SW 1271 (cell line): ENCODE measurements at regions not wholly inside any gene's neighbourhood (a gene's known extent, or its start where the extent isn't known, plus 50 kb on each side); places are given as distances from the start of the nearest gene placed in this dataset.
"Not testable (repeated sequence)": the region's sequence is repeated elsewhere in the genome, so short reads cannot be mapped to it uniquely, and the experiment has no call there.

Source experiments
- DNase-seq, 2 experiments: peaks; one replicate each; lab custom pipeline; 2025; lab: John Stamatoyannopoulos, UW

- no peak for DNase-seq
Measured at GRCh38 chr6:120511712-120512111, 822.6 kb downstream of the TBC1D32 start.

DNA sequence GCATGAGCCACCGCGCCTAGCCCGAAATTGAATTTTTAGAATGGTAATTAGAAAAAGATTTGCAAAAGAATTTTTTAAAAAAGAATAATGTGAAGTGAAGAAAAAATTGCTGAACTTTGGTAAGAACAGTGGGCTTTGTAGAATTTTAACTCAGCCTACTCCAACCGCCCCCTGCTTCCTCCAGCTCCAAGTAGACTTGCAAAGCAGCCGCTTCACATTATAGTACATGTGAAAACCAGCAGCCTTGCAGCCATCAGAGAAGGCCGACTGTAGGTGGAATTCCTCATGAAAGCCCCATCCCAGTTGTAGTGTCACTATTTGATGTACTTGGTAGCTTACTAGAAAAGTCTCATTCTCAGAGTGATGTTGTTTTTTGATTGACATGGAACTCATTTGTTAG lies 835.6 kb downstream of the TBC1D32 start:
- no peak for DNase-seq

DNA sequence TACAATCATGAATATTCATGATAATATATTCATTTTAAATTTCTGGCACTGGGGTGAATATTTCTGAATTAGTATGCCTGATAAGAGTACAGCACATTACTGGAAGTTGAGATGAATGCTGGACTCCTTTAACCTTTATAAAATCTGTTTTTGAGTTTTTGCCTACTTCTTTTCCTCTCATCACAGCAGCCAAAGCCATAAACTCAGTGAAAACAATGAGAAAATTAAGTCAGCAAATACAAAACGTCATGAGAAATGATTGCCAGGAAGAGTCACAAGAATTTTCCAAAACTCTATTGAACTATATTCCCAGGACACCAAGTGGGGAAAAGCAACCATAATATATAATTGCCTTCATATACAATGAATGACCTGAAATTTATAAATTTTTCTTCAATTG lies 837.6 kb downstream of the TBC1D32 start:
- no peak for DNase-seq

DNA sequence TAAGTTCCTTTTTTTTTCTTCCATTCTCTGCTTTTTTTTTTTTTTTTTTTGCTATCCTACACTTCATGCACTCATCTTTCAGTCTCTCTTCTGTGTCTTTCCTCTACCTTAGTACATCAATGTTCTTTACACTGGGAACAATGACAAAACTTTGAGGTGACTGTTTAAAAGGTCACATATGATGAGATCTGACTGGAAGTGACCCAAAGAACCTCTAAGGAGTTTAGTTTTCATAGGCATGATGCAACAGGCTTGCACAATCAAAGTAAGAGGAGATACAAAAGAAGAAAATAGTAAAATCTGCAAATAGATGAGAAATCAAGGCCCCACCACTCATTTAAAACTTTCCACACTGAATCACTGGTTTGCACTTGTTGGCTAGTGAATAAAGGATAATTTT lies 840.8 kb downstream of the TBC1D32 start:
- no peak for DNase-seq

DNA sequence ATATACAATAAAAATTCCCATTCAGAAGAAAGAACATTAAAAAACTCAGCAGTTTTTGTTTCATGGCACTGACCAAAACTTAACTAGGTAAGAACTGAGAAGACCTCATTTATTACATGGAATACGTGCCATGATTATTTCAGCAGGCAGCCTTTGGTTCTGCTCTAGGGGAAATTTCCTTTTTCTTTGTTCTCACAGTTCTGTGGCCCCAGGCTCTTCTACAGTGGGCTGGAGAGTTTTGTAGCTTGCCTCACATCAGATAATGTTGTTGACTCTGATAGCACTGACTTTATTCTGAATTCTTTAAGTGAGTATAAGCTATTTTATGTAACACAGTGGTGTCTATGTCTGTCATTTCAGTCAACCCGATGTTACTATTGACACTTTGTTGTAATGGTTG lies 844.3 kb downstream of the TBC1D32 start:
- no peak for DNase-seq

GRCh38 chr6:120484146-120484545 lies 850.1 kb downstream of the TBC1D32 start:
- no peak for DNase-seq

DNA sequence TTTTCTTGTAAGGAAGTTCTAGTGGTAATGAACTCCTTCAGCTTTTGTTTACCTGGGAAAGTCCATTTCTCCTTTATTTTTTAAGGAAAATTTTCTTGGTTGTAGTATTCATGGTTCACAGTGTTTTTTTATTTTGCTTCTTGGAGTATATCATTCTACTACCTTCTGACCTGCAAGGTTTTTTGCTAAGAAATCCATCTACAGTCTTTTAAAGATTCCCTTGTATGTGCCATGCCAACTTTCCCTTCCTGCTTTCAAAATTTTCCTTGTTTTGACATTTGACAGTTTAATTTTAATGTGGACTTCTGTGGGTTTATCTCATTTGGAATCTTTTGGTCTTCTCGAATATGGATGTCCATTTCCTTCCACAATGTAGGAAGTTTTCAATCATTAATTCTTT lies 855.6 kb downstream of the TBC1D32 start:
- DNase-seq = no peak

DNA sequence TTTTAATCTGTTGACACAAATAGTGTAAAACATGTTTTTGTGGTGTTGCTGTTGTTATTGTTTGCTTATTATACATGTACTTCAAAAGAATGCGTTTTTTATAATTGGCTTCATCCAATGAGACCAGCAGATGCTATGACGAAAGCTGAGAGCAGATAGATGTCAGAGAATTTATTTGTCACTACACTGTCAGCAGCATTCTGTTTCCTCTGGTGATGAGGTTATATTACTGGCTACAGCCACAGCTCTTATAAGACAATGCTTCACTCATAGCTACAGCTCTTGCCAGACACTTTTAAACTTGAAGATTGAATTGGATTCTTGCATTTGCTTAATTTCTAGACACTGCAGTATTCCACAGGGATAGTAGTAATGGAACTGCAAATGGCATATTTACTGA lies 860.5 kb downstream of the TBC1D32 start:
- DNase-seq = no peak

DNA sequence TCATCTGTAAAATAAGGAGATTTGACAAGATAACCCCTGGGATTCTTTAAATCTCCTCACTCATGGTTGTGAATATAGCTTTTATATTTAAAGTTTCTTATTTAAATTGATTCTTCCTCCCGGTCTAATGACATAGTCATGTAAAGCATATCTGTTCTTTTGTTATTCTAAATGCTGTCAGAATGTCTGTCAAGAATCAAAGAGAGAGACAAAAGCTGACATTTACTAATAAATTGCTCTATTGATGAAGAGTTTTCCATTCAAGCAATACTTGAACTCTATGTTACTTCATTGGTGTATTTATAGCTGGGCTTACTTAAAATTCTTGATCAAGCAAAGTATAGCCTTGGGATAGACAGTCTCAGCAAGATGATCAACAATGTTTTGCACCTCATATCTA lies 865.8 kb downstream of the TBC1D32 start:
- no peak for DNase-seq

GRCh38 chr6:120451508-120451907 lies 882.8 kb downstream of the TBC1D32 start:
- DNase-seq = no peak

- DNase-seq = no peak
Measured at GRCh38 chr6:120447605-120448004, 886.7 kb downstream of the TBC1D32 start.

GRCh38 chr6:120432840-120433239 lies 901.4 kb downstream of the TBC1D32 start:
- DNase-seq = not testable (repeated sequence)

- DNase-seq = no peak
Measured at GRCh38 chr6:120431841-120432240, 902.4 kb downstream of the TBC1D32 start.

DNA sequence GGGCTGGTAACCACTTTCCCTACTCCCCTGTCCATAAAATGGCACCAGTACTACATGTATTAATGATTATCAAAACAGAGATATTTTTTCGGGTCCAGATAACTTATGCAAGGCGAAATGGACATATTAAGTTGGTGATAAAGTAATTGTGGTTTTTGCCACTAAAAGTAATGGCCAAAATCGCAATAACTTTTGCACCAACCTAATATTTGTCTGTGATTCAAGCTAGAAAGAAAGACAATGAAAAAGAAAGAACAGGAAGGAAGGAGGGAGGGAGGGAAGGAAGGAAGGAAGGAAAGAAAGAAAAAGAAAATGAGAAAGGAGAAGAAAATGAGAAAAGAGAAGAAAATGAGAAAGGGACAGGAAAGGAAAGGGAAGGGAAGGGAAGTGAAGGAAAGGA lies 922.9 kb downstream of the TBC1D32 start:
- DNase-seq = no peak

GRCh38 chr6:120410586-120410985 lies 923.7 kb downstream of the TBC1D32 start:
- DNase-seq = no peak

- no peak for DNase-seq
Measured at GRCh38 chr6:120407696-120408095, 926.6 kb downstream of the TBC1D32 start.

DNA sequence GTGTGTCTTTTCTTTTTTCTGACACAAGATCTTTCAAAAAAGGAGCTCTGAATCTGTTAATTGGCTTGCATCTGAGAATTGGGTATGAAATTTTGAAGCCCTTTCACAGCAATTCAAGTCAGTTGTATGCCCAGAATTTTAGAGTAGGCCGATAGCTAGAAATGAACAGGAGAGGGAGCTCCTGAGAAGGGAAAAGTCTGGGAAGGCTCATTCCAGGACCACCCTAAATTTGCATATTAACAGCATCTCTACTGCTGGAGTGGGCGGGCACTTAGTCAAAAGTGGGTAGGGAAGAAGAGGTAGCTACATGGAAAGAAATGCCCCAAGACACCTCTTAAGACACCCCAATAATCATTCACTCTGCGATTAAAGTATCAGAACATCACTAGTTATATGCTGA lies 928.3 kb downstream of the TBC1D32 start:
- DNase-seq = peak in 1 of 2 experiments; percentile 6

DNA sequence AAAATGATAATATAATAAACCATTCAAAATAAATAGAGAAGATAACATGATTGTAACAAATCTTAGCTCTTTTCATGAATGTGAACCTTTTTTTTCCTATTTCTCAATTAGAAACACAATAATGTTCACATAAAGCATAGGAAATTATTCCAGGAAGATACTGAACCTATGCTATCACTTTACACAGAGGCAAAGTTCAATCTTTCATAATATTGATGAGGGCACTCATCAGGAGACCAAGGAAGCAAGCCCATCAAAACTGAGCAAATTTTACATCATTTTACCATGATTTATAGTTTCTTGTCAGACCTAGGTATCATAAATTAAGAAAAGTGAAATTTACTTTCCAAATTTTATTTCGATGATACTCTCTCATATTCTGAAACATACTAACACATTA lies 938.5 kb downstream of the TBC1D32 start:
- DNase-seq = no peak

- DNase-seq = no peak
Measured at GRCh38 chr6:120395330-120395729, 939.0 kb downstream of the TBC1D32 start.

DNA sequence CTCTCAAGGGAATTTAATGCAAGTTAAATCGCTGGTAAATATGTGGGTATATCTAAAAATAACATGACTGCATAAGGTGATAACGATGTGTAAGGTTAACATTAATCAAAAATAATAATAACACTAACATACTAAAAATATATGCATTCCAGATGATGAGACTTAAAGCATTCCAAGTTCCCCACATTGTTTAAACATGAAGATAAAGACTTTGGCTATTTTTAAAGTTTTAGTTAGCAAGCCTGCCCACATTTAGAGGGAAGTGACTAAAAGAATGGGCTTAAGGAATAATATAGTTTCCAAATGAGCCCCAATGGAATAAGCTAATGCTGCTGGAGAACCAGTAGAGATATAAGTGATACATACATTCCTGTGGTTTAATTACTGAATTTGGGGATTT lies 941.3 kb downstream of the TBC1D32 start:
- DNase-seq = no peak

GRCh38 chr6:120384671-120385070 lies 949.6 kb downstream of the TBC1D32 start:
- no peak for DNase-seq

DNA sequence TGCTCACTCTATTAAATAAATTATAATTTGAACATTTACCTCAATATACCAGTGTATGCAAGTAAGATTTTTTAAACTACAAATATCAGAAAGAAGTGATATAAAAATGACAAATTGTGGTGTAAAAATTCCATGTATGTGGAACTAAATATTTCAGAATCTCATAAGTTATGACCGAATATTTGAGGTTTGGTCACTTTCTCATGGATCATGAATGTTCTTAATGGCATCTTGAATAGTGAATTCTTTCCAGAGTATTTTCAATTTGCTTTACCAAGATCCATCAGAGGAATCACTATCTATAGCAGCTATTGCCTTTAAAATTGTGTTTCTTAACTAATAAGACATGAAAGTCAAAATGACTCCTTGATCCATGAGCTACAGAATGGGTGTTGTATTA lies 950.6 kb downstream of the TBC1D32 start:
- no peak for DNase-seq

DNA sequence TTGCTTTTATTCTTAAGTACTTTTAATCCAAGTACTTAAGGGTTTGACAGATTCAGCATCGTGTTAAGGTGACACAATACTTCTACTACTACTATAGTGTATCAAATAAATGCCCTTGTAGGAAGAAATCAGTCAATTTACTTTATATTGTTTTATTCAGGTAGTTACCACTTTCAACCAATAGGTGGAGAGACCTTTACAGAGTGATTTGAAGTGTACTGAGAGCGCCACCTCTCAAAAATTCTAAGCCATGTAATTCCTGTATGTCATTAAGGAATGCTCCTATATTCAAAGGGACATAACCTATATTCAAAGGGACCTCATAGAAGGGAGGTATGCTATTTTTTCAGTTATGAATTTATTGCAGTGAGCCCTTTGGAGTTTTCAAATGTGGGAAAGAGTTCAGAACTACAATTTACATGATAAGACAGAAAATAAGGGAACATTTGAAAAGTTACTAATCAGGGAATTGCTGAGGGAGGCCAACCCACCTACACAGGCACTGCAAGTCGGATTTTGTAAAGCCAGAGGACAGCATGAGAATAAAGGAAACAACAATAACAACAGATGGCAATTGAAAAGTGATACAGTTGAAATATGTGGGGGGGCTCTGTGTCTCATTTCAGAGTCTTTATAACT lies 955.6 kb downstream of the TBC1D32 start:
- DNase-seq = peak; percentile 32 to 69

DNA sequence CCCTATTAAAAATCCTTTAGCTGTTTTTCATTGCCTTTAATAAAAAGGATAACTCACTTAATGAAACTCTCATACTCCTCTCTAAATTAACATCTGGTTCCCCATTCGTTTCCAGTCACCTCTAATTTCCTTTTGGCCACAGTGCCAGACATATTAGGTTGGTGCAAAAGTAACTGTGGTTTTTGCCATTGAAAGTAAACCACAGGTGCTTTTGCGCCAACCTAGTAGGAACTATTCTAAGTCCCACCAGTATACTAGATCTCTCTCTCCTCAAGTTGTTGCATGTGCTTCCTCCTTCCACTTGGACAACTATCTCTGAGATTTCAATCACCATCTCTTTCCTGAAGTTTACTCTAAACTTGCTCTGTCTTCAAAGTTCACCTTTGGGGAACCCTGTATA lies 961.1 kb downstream of the TBC1D32 start:
- no peak for DNase-seq

DNA sequence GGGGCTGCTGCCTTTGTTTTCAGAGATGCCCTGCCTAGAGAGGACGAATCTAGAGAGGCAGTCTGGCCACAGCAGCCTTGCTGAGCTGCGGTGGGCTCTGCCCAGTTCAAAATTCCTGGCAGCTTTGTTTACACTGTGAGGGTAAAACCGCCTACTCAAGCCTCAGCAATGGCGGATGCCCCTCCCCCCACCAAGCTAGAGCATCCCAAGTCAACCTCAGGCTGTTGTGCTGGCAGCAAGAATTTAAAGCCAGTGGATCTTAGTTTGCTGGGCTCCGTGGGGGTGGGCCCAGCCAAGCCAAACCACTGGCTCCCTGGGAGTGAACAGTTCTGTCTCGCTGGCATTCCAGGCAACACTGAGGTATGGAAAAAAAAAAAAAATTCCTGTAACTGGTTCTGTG lies 970.9 kb downstream of the TBC1D32 start:
- no peak for DNase-seq
